ENCODE measurements at regions not wholly inside any gene's neighbourhood (a gene's known extent, or its start where the extent isn't known, plus 50 kb on each side); places are given as distances from the start of the nearest gene placed in this dataset.

- TF ChIP-seq CTCF (IDR thresholded peaks at IDR 0.05; ENCODE audit: insufficient read depth, low read length, poor library complexity, severe bottlenecking) (no peak), EZH2phosphoT487 (conservative IDR thresholded peaks at IDR 0.05; ENCODE audit: low read length) (no peak)
Observed at GRCh38 chr13:111645598-111646455, 325.4 kb downstream of the TEX29 start.
